HCT116 (cell line): ENCODE measurements at regions not wholly inside any gene's neighbourhood (a gene's known extent, or its start where the extent isn't known, plus 50 kb on each side); places are given as distances from the start of the nearest gene placed in this dataset.

Experiments
- ATAC-seq: fragments of 200-7000 bp; cut with Tn5 transposase; 2 replicates; pipeline ENCODE4 v1.9.1; 2020; ENCODE audit warnings: mild to moderate bottlenecking, moderate library complexity
- BruUV-seq: library from RNA; stranded (reverse); fragments of 400-500 nt; replicated peaks from 2 replicates; lab custom pipeline; 2021; lab: Mats Ljungman, UMichigan
- CTCF ChIA-PET: fragments of 300-600 bp; sonication (Branson Sonifier 250); formaldehyde crosslinking; loops from one replicate; lab custom pipeline; 2021; ENCODE audit warnings: antibody characterized with exemption; lab: Charles Lee
- POLR2A ChIA-PET: fragments of 300-600, 350-600 bp; sonication (Branson Sonifier 250); formaldehyde crosslinking; loops from one replicate; lab custom pipeline; 2021; ENCODE audit warnings: antibody characterized with exemption; lab: Charles Lee
- RAD21 ChIA-PET, 2 experiments: fragments of 300-600 bp; sonication (Branson Sonifier 250); formaldehyde crosslinking; loops; one replicate each; lab custom pipeline; 2023; ENCODE audit warnings: low total read pairs in 2 of 2; ENCODE audit not compliant: uncharacterized antibody in 2 of 2, unreplicated experiment in 2 of 2, low non-redundant PET in 1 of 2; lab: Charles Lee
- DNase-seq: peaks from one replicate; pipeline ENCODE4 v3.0.0-alpha.2; 2010; ENCODE audit warnings: low read depth, low spot score
- H2AFZ ChIP-seq: fragments of 200-600 bp; shearing (Covaris generic), sonication (generic); 2 replicates; pipeline ENCODE4 v1.6.1; 2017; ENCODE audit warnings: low read depth, mixed run types, mixed read lengths, antibody characterized with exemption, low read length; ENCODE audit not compliant: poor library complexity, severe bottlenecking
- H3K27ac ChIP-seq: 2 replicates; pipeline ENCODE4 v1.5.1; 2012; ENCODE audit warnings: low read depth, low read length
- H3K27me3 ChIP-seq: fragments of 200-600 bp; sonication (generic); 2 replicates; pipeline ENCODE4 v1.6.1; 2016; ENCODE audit warnings: mixed run types, low read length, mixed read lengths; ENCODE audit not compliant: insufficient read depth
- H3K36me3 ChIP-seq, 2 experiments: fragments of 200-500 bp in 1 of 2; fragments of 200-600 bp in 1 of 2; sonication (Bioruptor generic) in 1 of 2; sonication (generic) in 1 of 2; 2 replicates each; pipeline versions ENCODE4 v1.5.1 to v1.6.1; 2014 to 2016; ENCODE audit warnings: low read length in 2 of 2, inconsistent platforms in 1 of 2, mixed read lengths in 1 of 2, mixed run types in 1 of 2; ENCODE audit not compliant: insufficient read depth in 2 of 2, control insufficient read depth in 1 of 2
- H3K4me1 ChIP-seq, 2 experiments: fragments of 200-600 bp in 1 of 2; sonication (generic) in 1 of 2; 2 replicates each; pipeline versions ENCODE4 v1.5.1 to v1.6.1; 2012 to 2017; ENCODE audit warnings: low read length in 2 of 2, inconsistent platforms in 1 of 2, mild to moderate bottlenecking in 1 of 2, mixed read lengths in 1 of 2, mixed run types in 1 of 2, moderate library complexity in 1 of 2; ENCODE audit not compliant: insufficient read depth in 2 of 2, control insufficient read depth in 1 of 2
- H3K4me2 ChIP-seq: fragments of 200-600 bp; sonication (generic); 2 replicates; pipeline ENCODE4 v1.6.1; 2017; ENCODE audit warnings: mixed run types, low read length, mixed read lengths
- H3K4me3 ChIP-seq, 2 experiments: fragments of 200-600 bp in 1 of 2; sonication (generic) in 1 of 2; replicated peaks in 1 of 2; 2 replicates each; pipeline ENCODE4 v1.5.1; 2011 to 2016; ENCODE audit warnings: low read length in 2 of 2, control low read depth in 1 of 2, low read depth in 1 of 2, mild to moderate bottlenecking in 1 of 2, mixed read lengths in 1 of 2, mixed run types in 1 of 2
- H3K79me2 ChIP-seq: fragments of 200-600 bp; sonication (generic); 2 replicates; pipeline ENCODE4 v1.6.1; 2017; ENCODE audit warnings: mild to moderate bottlenecking, mixed run types, low read length, moderate library complexity, mixed read lengths; ENCODE audit not compliant: insufficient read depth
- H3K9ac ChIP-seq: fragments of 200-600 bp; sonication (generic); 2 replicates; pipeline ENCODE4 v1.6.1; 2016; ENCODE audit warnings: low read length, mixed read lengths
- H3K9me2 ChIP-seq: fragments of 200-600 bp; sonication (generic), shearing (Covaris generic); 2 replicates; pipeline ENCODE4 v1.6.1; 2017; ENCODE audit warnings: mixed run types, mild to moderate bottlenecking, moderate library complexity; ENCODE audit not compliant: insufficient read depth
- H3K9me3 ChIP-seq, 2 experiments: fragments of 200-500 bp in 1 of 2; fragments of 200-600 bp in 1 of 2; sonication (Bioruptor generic) in 1 of 2; sonication (generic) in 1 of 2; 2 replicates each; pipeline ENCODE4 v1.6.1; 2014 to 2017; ENCODE audit warnings: low read length in 2 of 2, mixed read lengths in 2 of 2, inconsistent platforms in 1 of 2, low read depth in 1 of 2, mild to moderate bottlenecking in 1 of 2, mixed run types in 1 of 2, moderate library complexity in 1 of 2; ENCODE audit not compliant: control insufficient read depth in 1 of 2, insufficient read depth in 1 of 2
- H4K20me1 ChIP-seq: fragments of 200-600 bp; sonication (generic), shearing (Covaris generic); 2 replicates; pipeline ENCODE4 v1.6.1; 2017; ENCODE audit warnings: mixed run types, mild to moderate bottlenecking, moderate library complexity; ENCODE audit not compliant: insufficient read depth
- ATF3 ChIP-seq: IDR thresholded peaks from 2 replicates; pipeline ENCODE4 v1.6.1; 2012
- EGR1 ChIP-seq: IDR thresholded peaks from 2 replicates; pipeline ENCODE4 v1.6.1; 2012; ENCODE audit warnings: low read depth
- ELF1 ChIP-seq: IDR thresholded peaks from 2 replicates; pipeline ENCODE4 v1.6.1; 2012; ENCODE audit warnings: low read depth, borderline replicate concordance
- EZH2 ChIP-seq: fragments of 200-600 bp; sonication (generic); IDR thresholded peaks from 2 replicates; pipeline ENCODE4 v1.6.1; 2017; ENCODE audit warnings: antibody characterized with exemption, mixed run types
- FOSL1 ChIP-seq: IDR thresholded peaks from 2 replicates; pipeline ENCODE4 v1.6.1; 2012; ENCODE audit warnings: low read depth
- JUND ChIP-seq: IDR thresholded peaks from 2 replicates; pipeline ENCODE4 v1.6.1; 2012
- POLR2A ChIP-seq: IDR thresholded peaks from 2 replicates; pipeline ENCODE4 v1.7.0; 2011; ENCODE audit warnings: borderline replicate concordance; ENCODE audit not compliant: insufficient read depth, insufficient read length; ENCODE audit errors: extremely low read depth
- POLR2AphosphoS5 ChIP-seq: IDR thresholded peaks from 2 replicates; pipeline ENCODE4 v1.6.1; 2011; ENCODE audit warnings: mild to moderate bottlenecking, low read depth, low read length, moderate library complexity
- RAD21 ChIP-seq: IDR thresholded peaks from 2 replicates; pipeline ENCODE4 v1.6.1; 2012; ENCODE audit warnings: low read depth, mild to moderate bottlenecking
- REST ChIP-seq: IDR thresholded peaks from 2 replicates; pipeline ENCODE4 v1.6.1; 2012; ENCODE audit warnings: low read depth
- SP1 ChIP-seq: IDR thresholded peaks from 2 replicates; pipeline ENCODE4 v1.6.1; 2012; ENCODE audit warnings: low read depth
- YY1 ChIP-seq: IDR thresholded peaks from 2 replicates; pipeline ENCODE4 v1.6.1; 2011; ENCODE audit warnings: low read length, low read depth, moderate library complexity, mild to moderate bottlenecking; ENCODE audit not compliant: insufficient replicate concordance; ENCODE audit errors: extremely low read depth
- ZBTB33 ChIP-seq: IDR thresholded peaks from 2 replicates; pipeline ENCODE4 v1.6.1; 2011; ENCODE audit warnings: mild to moderate bottlenecking, low read length, moderate library complexity; ENCODE audit not compliant: insufficient replicate concordance; ENCODE audit errors: extremely low read depth
- ZNF274 ChIP-seq: fragments of 200-500 bp; sonication (Bioruptor generic); IDR thresholded peaks from 2 replicates; pipeline ENCODE4 v1.6.1; 2014; ENCODE audit warnings: mild to moderate bottlenecking, low read depth, low read length, inconsistent platforms
- intact Hi-C: fragments of 100-400 bp; cut with micrococcal nuclease; formaldehyde crosslinking; loops from 2 replicates; pipeline ENCODE4 v1.10.0; 2022

GRCh38 chr3:107988460-107989175 lies 102.2 kb downstream of the CD47 start:
- Histone ChIP-seq H3K9ac (no peak overlapping the region), H2AFZ (no peak overlapping the region), H3K79me2 (no peaks in the 10 kb centered on the region), H3K36me3 (no peaks in the 10 kb centered on the region), H4K20me1 (no peaks in the 10 kb centered on the region), H3K4me3 (no peak overlapping the region), H3K4me1 (peaks cover 0 to 26% of the 10 kb centered on the region in 2 experiments; a peak in 3 of 4 replicates), H3K27ac (no peak overlapping the region), H3K4me2 (peak overlapping the region; percentile 47), H3K9me2 (no peaks in the 10 kb centered on the region), H3K9me3 (no peaks in the 10 kb centered on the region), H3K27me3 (no peaks in the 10 kb centered on the region)
- ATAC-seq (peak; percentile 60; the same call in 1 of the 2 replicates), DNase-seq (no peak)
- ChIA-PET CTCF (no interaction called here), POLR2A (no interaction called here), RAD21 (no interaction called here)
- intact Hi-C loops: no loop called here
- TF ChIP-seq JUND: peak; percentile 37; the same call in 1 of the 2 replicates
- TF ChIP-seq ZNF274: no peak
- peak; percentile 35; the same call in 1 of the 2 replicates for TF ChIP-seq FOSL1
- TF ChIP-seq YY1: no peak
- peak; percentile 13; the same call in 1 of the 2 replicates for TF ChIP-seq SP1
- TF ChIP-seq EZH2: no peak
- TF ChIP-seq RAD21: no peak
- no peak for TF ChIP-seq REST
- no peak for TF ChIP-seq EGR1
- no peak for TF ChIP-seq ATF3
- peak; percentile 30; the same call in 1 of the 2 replicates for TF ChIP-seq ELF1
- no peak for TF ChIP-seq ZBTB33
- TF ChIP-seq POLR2A: no peak
- no peak for TF ChIP-seq POLR2AphosphoS5
- BruUV-seq: no TSS peak
